ENCODE measurements at regions not wholly inside any gene's neighbourhood (a gene's known extent, or its start where the extent isn't known, plus 50 kb on each side); places are given as distances from the start of the nearest gene placed in this dataset.

DNA sequence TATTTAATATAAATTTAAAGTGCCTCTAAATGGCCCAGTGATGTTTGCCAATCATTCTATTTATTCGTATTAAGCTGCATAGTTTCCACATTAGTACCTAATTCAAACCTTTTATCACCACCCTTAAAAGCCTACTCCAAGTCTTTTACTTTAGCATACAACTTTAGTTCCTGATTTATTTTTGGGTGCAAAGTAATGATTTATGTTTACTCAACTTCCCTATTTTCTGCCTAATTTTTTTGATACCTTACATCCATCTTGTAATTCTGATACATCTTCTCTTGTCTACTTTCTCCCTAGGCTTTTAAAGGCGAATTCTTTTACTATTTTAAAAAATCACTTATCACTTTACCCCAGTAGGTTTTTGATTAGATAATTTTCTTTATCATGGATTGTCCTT is 2651.1 kb upstream of the PCDH20 start:
- TF ChIP-seq CTCF (IDR thresholded peaks at IDR 0.05; ENCODE audit: low read depth, low read length, poor library complexity, severe bottlenecking): no peak
- TF ChIP-seq EZH2phosphoT487 (IDR thresholded peaks at IDR 0.05; ENCODE audit: borderline replicate concordance, low read length): no peak
